ENCODE measurements at regions not wholly inside any gene's neighbourhood (a gene's known extent, or its start where the extent isn't known, plus 50 kb on each side); places are given as distances from the start of the nearest gene placed in this dataset.

GRCh38 chr16:55089600-55089999 lies 158.9 kb downstream of the IRX5 start:
- CTCF ChIA-PET (ENCODE audit: unreplicated experiment): no interaction called here

GRCh38 chr16:55091213-55091870 lies 160.7 kb downstream of the IRX5 start:
- H4K20me1 ChIP-seq (ENCODE audit: insufficient read depth, low read length): no peaks in the 10 kb centered on the region
- no peak overlapping the region for H2AFZ ChIP-seq (ENCODE audit: low read length)
- TF ChIP-seq CTCF (conservative IDR thresholded peaks at IDR 0.05; ENCODE audit: low read length): no peak
- TF ChIP-seq EZH2phosphoT487 (IDR thresholded peaks at IDR 0.05; ENCODE audit: borderline replicate concordance, low read depth, low read length): no peak
- no peak for DNase-seq (ENCODE audit: low spot score)
- no peaks in the 10 kb centered on the region for H3K79me2 ChIP-seq (ENCODE audit: insufficient read depth, low read depth, low read length)
- intact Hi-C loops (cut with micrococcal nuclease; ENCODE audit: unreplicated experiment): no loop called here
- H3K27ac ChIP-seq (ENCODE audit: low read depth, low read length, poor library complexity, severe bottlenecking): no peak overlapping the region
- H3K9me2 ChIP-seq (ENCODE audit: insufficient read depth, low read length): no peaks in the 10 kb centered on the region
- no TSS peak for BruUV-seq (replicated peaks)
- no peak overlapping the region for H3K4me2 ChIP-seq (ENCODE audit: low read length)
- no peaks in the 10 kb centered on the region for H3K4me1 ChIP-seq (ENCODE audit: insufficient read depth, low read length, poor library complexity, severe bottlenecking)
- H3K4me3 ChIP-seq (ENCODE audit: low read depth, low read length, poor library complexity, severe bottlenecking): no peak overlapping the region
- no peaks in the 10 kb centered on the region for H3K36me3 ChIP-seq (ENCODE audit: insufficient read depth, low read length)
- POLR2A ChIA-PET: no interaction called here
- CTCF ChIA-PET (ENCODE audit: unreplicated experiment): no interaction called here
- H3K9me3 ChIP-seq (ENCODE audit: low read length): no peaks in the 10 kb centered on the region

More at GRCh38 chr16:55089600-55089999, 158.9 kb downstream of the IRX5 start:
- Histone ChIP-seq H3K27ac (ENCODE audit: low read depth, low read length, poor library complexity, severe bottlenecking) (no peak overlapping the region), H3K36me3 (ENCODE audit: insufficient read depth, low read length) (no peaks in the 10 kb centered on the region), H3K9me3 (ENCODE audit: low read length) (no peaks in the 10 kb centered on the region), H3K79me2 (ENCODE audit: insufficient read depth, low read depth, low read length) (no peaks in the 10 kb centered on the region), H2AFZ (ENCODE audit: low read length) (no peak overlapping the region), H3K9me2 (ENCODE audit: insufficient read depth, low read length) (no peaks in the 10 kb centered on the region), H4K20me1 (ENCODE audit: insufficient read depth, low read length) (no peaks in the 10 kb centered on the region), H3K4me3 (ENCODE audit: low read depth, low read length, poor library complexity, severe bottlenecking) (no peak overlapping the region), H3K4me2 (ENCODE audit: low read length) (no peak overlapping the region), H3K4me1 (ENCODE audit: insufficient read depth, low read length, poor library complexity, severe bottlenecking) (no peaks in the 10 kb centered on the region)
- TF ChIP-seq CTCF (conservative IDR thresholded peaks at IDR 0.05; ENCODE audit: low read length): no peak
- no peak for TF ChIP-seq EZH2phosphoT487 (IDR thresholded peaks at IDR 0.05; ENCODE audit: borderline replicate concordance, low read depth, low read length)
- no TSS peak for BruUV-seq (replicated peaks)
- POLR2A ChIA-PET: no interaction called here
- DNase-seq (ENCODE audit: low spot score): no peak
- intact Hi-C loops (cut with micrococcal nuclease; ENCODE audit: unreplicated experiment): no loop called here

- H2AFZ ChIP-seq (ENCODE audit: low read length): no peak overlapping the region
- no peaks in the 10 kb centered on the region for H3K79me2 ChIP-seq (ENCODE audit: insufficient read depth, low read depth, low read length)
- no peaks in the 10 kb centered on the region for H3K9me3 ChIP-seq (ENCODE audit: low read length)
- H4K20me1 ChIP-seq (ENCODE audit: insufficient read depth, low read length): no peaks in the 10 kb centered on the region
- H3K4me2 ChIP-seq (ENCODE audit: low read length): no peak overlapping the region
- DNase-seq (ENCODE audit: low spot score): no peak
- H3K4me3 ChIP-seq (ENCODE audit: low read depth, low read length, poor library complexity, severe bottlenecking): no peak overlapping the region
- intact Hi-C loops (cut with micrococcal nuclease; ENCODE audit: unreplicated experiment): no loop called here
- H3K9me2 ChIP-seq (ENCODE audit: insufficient read depth, low read length): no peaks in the 10 kb centered on the region
- ChIA-PET POLR2A (interaction anchor here (0.7 kb wide), 1 partner anchor 960 kb away, joined by 3 read pairs; no protein-coding TSS in a partner anchor), CTCF (ENCODE audit: unreplicated experiment) (no interaction called here)
- H3K27ac ChIP-seq (ENCODE audit: low read depth, low read length, poor library complexity, severe bottlenecking): no peak overlapping the region
- no peaks in the 10 kb centered on the region for H3K4me1 ChIP-seq (ENCODE audit: insufficient read depth, low read length, poor library complexity, severe bottlenecking)
- no peaks in the 10 kb centered on the region for H3K36me3 ChIP-seq (ENCODE audit: insufficient read depth, low read length)
- no peak for TF ChIP-seq CTCF (conservative IDR thresholded peaks at IDR 0.05; ENCODE audit: low read length)
- no peak for TF ChIP-seq EZH2phosphoT487 (IDR thresholded peaks at IDR 0.05; ENCODE audit: borderline replicate concordance, low read depth, low read length)
- BruUV-seq (replicated peaks): no TSS peak
Observed at GRCh38 chr16:55091871-55092230, 161.2 kb downstream of the IRX5 start.
